HG03565 (cell line): ENCODE measurements at regions not wholly inside any gene's neighbourhood (a gene's known extent, or its start where the extent isn't known, plus 50 kb on each side); places are given as distances from the start of the nearest gene placed in this dataset.
"Not testable (repeated sequence)": the region's sequence is repeated elsewhere in the genome, so short reads cannot be mapped to it uniquely, and the experiment has no call there.

Experiments
- ATAC-seq: cut with Tn5 transposase; IDR thresholded peaks from one replicate; pipeline ENCODE4 v1.9.1; 2021; ENCODE audit warnings: mild to moderate bottlenecking, moderate library complexity; ENCODE audit not compliant: unreplicated experiment

DNA sequence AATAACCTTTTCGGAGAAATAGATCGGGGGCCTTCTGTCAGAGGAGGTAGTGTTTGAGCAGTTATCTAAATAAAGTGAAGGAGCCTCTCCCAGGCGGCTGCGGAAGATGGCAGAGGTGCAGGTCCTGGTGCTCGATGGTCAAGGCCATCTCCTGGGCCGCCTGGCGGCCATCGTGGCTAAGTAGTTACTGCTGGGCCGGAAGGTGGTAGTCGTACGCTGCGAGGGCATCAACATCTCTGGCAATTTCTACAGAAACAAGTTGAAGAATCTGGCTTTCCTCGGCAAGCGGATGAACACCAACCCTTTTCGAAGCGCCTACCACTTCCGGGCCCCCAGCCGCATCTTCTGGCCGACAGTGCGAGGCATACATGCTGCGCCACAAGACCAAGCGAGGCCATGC is 186.1 kb downstream of the KTN1 start:
- ATAC-seq, result no peak

DNA sequence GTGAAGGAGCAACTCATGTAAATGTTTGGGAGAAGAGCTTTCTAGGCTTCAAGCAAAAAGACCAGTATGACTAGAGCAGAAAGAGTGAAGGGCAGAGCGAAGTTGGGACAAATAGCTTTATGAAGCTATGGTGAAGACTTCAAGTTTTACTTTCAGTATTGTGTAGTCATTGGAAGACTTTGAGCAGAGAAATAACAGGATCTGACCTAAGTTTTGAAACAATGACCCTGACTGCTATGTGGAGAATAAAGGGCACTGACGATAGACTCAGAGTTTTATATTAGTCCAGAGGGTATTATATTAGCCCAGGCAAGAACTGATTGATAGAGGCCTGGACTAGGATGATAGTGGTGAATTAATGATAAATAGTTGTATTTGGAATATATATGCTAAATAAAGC is 187.3 kb downstream of the KTN1 start:
- no peak for ATAC-seq

DNA sequence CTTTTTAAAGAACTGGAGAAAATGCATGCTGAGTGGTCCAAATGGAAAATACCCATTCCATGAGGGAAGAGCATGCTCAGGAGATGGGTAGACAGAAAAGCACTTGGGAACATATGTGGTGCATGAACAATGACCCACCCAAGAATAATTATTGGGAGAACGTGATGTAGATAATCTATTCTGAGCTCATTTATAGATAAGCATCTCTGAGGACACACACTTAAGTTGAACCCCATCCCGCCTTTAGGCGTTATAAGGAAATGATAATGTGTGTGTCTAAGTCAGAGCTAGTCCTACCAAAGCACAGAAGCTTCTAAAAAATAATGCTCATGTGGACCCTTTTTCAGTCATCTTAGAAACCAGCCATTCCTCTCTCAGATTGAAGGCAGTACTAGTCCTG is 189.9 kb downstream of the KTN1 start:
- ATAC-seq, result no peak

DNA sequence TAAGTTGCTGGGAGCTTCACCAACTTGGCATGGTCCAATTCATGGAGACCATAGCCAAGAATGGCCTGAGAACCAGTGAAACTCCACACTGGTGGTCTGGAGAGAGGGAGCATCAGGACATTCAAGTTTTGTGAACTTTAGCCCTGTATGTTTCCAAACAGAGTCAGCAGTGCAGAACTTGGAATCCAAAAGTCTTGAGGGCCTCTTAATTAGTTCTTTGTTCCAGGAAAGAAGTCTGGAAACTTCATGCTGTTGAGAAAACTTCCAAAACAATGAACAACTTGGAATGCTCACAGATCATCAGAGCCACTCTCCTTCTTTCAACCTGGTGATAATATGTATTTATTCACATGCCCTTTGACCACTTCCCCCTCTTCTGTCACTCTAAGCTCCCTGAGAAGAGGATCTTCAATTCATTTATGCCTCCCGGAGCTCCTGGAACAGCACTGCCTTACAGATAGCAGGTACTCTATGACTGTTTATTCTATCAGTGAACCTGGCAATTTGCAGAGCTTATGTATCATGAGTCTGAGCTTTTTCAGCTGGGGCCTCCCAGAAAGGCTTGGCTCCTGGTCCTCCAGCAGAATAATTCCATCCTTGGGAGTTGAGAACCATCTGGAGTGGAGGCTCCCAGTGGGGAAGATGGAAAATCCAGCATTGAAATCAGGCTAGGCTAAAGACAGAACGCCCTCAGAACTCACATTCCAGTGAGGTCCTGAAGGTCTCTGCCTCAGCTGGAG is 191.4 kb downstream of the KTN1 start:
- no peak for ATAC-seq

DNA sequence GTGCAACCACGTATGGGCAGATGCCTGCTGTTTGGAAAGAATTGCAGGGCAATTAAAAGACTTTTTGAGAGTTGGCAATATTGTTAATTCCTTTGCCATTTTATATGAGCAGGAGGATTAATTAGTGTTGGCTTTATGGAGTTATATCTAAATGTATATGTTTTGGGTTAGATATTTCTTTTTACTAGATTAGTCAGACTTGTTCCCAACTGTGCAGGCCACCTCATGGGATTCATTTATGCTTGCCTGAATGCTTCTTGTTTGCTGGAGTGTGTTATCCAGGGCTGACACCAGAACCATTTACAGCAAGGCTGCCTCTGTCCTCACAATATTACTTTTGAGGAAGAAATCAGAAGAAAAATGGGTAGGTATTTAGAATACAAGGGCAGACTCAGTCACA is 192.5 kb downstream of the KTN1 start:
- no peak for ATAC-seq

DNA sequence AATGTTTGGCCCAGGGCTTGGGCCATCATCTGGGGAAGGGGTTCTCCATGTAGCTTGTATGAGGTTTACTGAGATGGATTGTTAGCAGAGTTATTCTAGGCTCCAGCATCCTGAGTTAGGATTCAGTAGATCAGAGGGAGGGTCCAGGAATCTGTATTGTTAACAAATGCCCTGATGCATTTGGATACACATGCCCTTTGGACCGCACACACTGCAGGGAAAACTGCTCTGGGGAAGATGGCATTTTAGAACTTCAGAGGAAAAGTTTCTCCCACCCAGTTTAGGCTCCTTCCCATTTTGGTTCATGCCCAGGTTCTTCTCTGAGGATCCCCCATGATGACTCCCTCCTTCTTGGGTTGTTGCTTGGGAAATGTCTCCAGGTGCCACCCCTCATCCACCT is 193.3 kb downstream of the KTN1 start:
- no peak for ATAC-seq

DNA sequence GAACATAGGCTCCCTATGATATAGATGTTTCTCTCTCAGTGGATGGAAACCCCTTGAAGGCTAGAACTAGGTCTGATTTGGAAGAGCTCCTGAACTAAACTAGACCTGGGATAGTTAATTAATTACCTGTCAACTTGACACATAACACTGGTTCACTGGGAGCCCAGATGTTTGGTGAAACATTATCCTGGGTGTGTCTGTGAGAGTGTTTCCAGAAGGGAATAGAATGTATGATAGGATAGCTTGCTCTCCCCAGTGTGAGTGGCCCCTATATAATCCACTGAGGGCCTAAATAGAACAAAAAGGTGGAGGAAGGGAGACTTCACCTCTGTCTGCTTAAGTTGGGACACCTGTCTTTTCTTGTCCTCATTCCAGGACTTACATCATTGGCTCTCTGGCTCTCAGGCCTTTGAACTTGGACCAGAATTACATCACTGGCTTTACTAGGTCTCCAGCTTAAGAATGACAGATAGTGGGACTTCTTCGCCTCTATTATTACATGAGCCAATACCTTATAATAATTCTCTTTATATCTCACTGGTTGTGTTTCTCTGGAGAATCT is 194.1 kb downstream of the KTN1 start:
- no peak for ATAC-seq

DNA sequence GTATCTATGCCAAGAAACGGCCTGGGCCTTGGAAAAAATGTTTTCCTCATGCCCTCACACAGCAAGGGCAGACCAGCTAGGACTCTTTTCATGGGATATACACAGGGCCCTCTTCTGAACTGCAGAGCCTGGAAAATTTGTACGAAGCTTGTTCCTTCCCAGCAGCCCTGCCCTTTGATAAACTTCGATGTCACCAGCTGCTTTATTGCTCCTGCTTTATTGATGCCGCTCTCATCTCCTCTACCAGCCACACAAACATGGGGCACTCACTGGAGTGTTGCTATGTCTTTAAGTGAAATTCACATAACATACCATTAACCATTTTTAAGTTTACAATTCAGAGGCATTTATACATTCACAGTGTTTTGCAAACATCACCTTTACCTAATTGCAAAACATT is 197.9 kb downstream of the KTN1 start:
- ATAC-seq, result no peak

DNA sequence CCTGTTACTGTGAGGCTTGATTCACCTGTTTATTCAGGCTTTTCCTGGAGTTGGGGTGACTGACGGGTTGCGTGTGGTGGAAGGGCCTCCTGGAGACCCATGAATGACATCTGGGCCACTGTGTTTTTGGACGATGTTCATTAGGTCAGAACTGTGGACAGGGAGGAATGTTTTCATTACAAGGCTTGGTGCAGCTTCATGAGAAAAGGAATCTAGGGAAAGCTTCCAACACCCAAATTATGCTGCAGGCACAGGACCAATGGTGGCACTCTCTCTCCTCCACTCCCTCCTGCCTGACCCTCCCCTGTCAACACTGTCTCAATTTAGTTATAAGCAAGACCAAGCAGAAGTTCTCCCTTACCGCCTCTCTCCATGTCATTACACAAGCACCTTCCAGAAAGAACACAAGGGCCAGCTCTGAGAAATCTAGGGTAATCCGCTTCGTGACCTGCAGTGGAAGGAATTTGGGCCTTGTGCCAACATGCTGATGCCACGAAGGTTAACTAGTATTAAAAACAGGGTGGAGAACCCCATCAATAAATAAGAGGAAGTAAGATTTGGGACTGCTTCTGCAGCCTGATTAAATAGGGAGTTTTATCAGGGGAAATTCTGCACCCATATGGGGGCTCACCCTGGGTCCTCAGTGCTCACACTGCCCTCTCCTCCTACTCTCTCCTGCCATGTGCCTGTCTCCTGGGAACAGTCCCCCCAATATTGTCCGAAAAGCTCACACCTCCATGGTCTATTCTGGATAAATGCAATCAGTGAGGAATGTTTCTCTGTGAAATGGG is 200.3 kb downstream of the KTN1 start:
- no peak for ATAC-seq

DNA sequence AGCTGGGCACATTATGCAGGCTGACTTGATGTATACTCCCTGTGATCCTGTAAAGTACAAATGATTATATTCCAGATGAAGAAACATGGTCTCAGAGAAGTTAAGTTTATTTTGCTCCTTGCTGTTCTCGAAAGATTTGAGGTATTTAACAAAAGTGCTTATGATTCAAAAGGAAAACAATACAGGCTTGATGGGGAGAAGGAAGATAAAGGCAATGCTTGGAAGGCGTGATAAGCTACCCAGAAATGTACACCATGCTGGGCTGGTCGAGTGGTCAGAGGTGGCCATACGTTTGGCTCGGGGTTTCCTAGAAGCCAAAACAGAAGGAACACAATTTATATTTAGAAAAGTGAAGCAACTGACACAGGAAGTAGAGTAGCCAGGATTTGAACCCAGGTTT is 201.0 kb downstream of the KTN1 start:
- no peak for ATAC-seq

DNA sequence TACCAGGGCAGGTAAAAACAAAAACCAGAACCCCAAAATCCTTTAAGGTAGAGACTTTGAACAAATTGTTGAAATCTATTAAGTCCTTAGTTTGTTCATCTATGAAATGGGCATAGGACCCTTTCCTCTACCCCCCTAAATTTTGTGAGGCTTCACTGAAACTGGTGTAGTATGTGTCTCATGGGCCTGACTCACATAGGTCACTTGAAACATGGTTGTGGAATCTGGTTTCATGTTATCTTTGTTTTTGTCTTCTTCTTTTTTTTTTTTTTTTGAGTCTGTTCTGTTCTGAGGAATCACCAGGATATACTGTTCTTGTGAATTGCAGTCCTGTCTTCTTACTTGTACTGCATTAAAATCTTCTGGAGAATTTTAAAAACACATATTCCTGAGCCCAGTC is 202.2 kb downstream of the KTN1 start:
- ATAC-seq, result no peak

DNA sequence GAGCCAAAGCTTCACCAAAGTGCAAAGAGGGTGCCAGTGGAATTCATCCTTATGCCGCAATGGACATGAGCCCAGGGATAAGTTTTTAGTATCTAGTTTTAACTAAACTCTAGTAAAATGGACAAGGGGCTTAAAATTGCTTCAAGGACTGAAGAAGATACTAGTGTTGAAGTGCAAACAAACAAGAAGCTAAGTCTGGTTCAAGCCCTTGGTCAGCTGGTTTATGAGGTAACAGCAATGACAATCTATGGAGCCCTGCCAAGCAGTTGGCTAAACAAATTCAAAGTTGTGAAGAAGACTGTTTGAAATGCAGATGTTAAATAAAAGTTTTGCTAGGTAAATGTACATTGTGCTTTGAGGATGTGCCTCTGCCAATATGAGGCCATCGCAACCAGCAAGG is 209.4 kb downstream of the KTN1 start:
- no peak for ATAC-seq

DNA sequence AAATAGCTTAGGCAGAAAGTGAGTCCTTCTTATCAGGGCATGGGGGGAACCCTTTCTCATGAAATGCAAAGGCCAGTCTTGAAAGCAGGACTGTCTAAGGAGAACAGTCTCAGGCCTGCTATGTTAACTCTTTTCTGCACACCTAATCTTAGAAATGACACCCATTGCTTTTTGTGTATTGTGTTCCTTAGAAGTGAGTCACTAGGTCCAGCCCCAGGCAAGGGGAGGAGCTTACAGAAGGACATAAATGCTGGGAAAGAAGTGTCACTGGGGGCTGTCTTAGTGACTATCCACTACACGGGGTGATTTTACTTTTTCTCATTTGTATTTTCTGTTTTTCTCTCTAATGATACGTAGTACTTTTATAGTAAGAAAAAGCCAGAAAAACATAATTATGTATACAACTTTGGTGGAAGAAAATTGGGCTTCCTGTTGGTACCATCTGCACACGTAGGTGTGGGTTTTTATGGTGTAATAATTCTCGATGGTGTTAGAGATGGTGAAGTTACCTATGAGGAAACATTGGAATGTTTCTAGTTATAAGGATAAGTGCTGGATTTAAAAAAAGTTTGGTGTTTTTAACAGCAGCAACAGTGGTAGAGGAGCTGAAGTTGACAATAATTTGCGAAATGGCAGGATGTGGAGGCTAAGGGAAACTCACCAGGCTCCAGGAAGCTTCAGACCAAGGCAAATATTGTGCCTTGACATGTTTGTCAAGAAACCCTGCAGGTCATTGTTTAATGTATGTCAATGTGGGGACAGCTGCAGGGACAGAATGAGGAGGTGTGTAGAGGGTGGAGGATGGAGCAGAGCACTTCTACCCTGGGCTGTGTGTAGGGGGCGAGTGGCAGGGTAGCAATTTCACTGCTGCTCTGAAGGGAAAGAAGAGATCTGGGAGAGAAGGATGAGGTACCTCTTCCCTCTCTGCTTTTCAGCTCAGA is 214.9 kb downstream of the KTN1 start:
- ATAC-seq, result no peak

DNA sequence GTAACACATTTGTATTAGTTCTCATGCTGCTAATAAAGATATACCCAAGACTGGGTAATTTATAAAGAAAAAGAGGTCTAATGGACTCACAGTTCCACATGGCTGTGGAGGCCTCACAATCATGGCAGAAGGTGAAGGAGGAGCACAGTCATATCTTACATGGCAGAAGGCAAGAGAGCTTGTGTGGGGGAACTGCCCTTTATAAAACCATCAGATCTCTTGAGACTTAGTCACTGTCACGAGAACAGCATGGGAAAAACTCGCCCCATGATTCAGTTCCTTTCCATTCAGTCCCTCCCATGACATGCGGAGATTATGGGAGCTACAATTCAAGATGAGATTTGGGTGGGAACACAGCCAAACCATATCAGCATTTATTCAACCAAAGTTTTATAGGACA is 216.5 kb downstream of the KTN1 start:
- not testable (repeated sequence) for ATAC-seq

DNA sequence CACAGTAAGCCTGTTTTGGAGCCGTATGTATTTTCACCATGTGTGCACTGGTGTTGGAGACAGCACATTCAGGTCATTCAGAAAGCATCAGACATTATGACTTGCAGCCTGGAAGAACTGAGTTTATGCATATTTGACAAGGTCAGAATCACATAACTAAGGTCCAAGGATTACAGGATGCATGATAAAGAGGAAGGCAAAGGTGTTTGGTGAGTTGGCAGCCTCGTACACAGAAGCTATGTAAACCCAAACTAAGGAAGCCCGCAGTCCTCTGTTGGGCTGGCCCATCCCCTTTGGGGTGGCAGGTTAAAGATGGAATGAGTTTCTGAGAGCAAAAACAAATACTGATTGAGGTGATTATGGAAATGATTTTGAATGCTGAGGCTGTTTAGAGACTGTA is 218.4 kb downstream of the KTN1 start:
- ATAC-seq, result no peak

DNA sequence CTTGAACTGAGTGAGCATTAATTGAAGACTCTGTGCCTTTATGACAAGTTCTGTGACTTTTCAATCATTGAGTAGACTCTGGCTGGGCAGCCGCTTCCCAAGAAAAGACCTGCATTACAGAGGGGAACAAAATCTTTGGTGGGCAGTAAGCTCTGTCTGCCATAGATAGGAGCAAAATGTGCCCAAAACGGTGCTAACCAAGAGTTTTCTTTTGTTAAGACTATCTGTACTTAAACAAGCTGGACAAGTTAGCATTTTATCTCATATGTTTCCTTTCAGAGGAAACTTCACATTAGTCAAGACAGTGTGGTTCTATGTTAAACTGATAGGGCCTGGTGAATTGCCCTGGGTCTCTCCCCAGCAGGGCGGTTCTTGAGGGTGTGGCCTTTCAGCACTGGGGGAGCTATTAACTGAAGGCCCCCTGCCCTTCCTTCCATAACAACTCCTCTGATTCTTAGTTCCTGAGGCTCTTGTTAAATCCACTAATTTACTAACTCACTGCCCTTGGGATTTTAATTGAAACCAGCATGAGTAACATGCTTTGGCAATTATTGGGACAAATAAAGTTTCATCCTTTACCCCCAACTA is 219.6 kb downstream of the KTN1 start:
- no peak for ATAC-seq

DNA sequence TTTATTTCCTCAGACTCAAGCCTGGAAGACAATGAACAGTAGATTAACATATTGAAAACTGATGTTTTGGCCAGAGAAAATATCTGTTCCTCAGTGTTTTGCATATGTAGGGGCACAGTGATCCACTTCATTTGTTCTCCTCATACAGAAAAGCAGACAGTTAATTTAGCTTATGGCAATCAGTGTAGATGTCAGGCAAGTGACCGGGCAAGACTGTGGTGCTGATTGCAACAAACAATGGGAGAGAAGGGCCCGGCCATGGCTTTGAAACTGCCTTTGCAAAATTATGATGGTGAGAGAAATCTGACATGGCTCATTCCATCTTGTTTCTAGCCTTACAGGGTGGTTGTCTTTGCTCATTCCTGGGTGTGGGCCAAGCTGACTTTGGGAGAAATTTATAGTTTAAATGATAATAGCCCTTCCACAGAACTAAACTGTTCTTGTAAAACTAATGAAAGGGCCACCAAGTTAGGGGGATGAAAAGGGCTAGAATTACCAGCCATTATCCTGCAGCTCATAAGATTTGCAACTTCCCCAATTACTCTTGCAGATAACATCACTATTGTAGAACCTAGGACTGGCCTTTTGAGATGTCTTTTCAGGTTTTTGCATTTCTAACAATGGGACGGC is 220.3 kb downstream of the KTN1 start:
- ATAC-seq, result no peak

DNA sequence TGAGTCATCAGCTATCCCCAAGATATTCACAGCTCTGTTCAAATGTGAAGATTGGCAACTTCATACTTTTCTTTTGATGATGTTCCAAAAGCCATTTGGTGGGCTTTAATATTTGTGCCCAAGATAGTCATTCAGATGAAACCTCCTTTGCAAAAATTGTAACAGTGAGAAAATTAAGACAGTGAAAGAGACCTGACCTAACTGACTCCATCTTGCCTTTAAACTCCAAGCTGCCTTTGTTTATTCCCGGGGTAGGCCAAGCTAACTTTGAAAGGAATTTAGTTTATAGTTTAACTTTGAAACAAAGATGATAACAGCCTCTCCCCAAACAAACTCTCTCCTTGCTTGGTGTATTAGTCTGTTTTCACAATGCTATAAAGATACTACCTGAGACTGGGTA is 221.1 kb downstream of the KTN1 start:
- no peak for ATAC-seq

DNA sequence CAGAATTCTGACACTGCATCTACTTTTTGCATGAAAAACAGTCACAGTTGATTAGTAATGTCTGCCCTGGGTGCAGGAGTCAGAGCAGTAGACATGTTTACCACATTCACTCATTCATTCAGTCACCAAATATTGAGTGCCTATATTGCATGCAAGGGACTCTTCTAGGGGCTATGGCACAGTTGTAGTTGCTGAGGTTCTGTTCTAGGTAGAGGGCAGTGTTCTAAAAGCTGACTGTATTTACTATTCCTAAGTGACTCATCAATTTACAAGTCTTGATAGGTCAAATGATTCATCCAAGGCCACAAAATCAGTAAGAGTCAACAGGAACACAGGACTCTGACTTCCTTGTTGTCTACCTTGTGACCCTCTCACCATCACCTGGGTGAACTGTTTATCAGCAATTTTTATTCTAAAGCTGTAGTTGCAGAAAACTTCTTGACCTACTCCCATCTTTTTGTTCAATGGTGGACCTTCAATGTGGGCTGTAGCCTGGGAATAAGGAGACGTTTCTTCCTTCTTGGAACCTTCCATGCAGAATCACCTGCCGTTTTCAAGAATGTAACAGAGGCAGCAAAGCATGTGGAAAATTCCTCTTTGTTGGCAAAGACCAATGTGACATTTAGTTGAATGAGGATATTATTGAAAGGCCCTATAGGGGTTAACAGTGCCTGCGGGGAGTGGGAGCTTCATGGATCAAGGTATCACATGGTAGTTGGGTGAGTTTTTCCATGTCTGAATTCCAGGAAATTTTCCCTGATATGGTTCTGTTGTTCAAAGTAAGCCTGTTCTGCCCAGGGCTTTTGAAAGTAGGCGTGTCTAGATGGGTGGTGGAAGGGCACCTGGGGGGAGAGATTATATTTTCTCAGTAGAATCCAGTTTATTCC is 223.2 kb downstream of the KTN1 start:
- no peak for ATAC-seq
